ENCODE measurements at regions not wholly inside any gene's neighbourhood (a gene's known extent, or its start where the extent isn't known, plus 50 kb on each side); places are given as distances from the start of the nearest gene placed in this dataset.

DNA sequence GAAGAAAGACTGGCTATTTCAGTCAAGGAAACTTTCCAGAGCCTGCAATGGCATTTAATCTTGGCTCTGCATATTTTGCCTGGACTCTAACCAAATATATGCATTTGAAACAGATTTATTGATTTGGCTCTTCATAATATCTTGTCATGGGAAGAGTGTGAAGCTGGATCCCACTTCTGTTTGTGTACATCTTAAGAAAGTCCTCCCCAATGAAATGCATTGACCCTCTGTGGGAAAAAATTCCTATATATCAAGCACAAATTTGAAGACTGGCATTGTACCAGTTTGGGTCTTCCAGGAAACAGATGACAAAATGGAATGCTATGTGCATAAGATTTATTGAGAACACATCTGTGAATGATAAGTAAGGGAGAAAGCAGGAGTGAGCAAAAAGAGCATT, 897.3 kb upstream of the TENM3 start:
- H3K4me3 ChIP-seq (replicated peaks in 1 of 3; ENCODE audit: low read depth in 2 of 3, low read length in 3 of 3), result no peak overlapping the region
- no peaks in the 10 kb centered on the region for H3K36me3 ChIP-seq (replicated peaks in 1 of 2; ENCODE audit: control insufficient read depth in 1 of 2, insufficient read depth in 2 of 2, low read length in 2 of 2)
- H3K36me3 Mint-ChIP-seq, result no peaks in the 10 kb centered on the region
- H3K9ac ChIP-seq (ENCODE audit: insufficient read depth, low read length, poor library complexity, severe bottlenecking), result no peak overlapping the region
- no peaks in the 10 kb centered on the region for H3K27me3 ChIP-seq (ENCODE audit: control insufficient read depth in 2 of 2, insufficient read depth in 2 of 2, low read length in 2 of 2)
- no peaks in the 10 kb centered on the region for H3K27me3 Mint-ChIP-seq (ENCODE audit: low read depth in 3 of 3)
- no peaks in the 10 kb centered on the region for H3K4me1 ChIP-seq (ENCODE audit: control insufficient read depth in 1 of 2, insufficient read depth in 2 of 2, low read length in 2 of 2)
- intact Hi-C loops (cut with micrococcal nuclease), result no loop called here
- H3K9me3 ChIP-seq (replicated peaks in 1 of 2; ENCODE audit: control insufficient read depth in 1 of 2, insufficient read depth in 1 of 2, low read length in 2 of 2), result peaks cover 4 to 5% of the 10 kb centered on the region in 2 donors
- H4K20me1 ChIP-seq (ENCODE audit: insufficient read depth, low read length), result no peaks in the 10 kb centered on the region
- H3K4me3 Mint-ChIP-seq, result no peak overlapping the region
- no peak overlapping the region for H3K4me2 ChIP-seq (replicated peaks; ENCODE audit: extremely low read depth, low read length, poor library complexity, severe bottlenecking)
- peaks cover 0 to 13% (median 2%) of the 10 kb centered on the region in 7 donors for H3K9me3 Mint-ChIP-seq
- no peak for DNase-seq
- no peaks in the 10 kb centered on the region for H3K79me2 ChIP-seq (ENCODE audit: insufficient read depth, low read length)
- no peak overlapping the region for H2AFZ ChIP-seq (ENCODE audit: insufficient read depth, low read depth, low read length, poor library complexity, severe bottlenecking)
- H3K4me1 Mint-ChIP-seq, result no peaks in the 10 kb centered on the region
- no peak overlapping the region for H3K27ac ChIP-seq (ENCODE audit: low read depth in 1 of 2, low read length in 2 of 2)
- no peak overlapping the region for H3K27ac Mint-ChIP-seq
- TF ChIP-seq, protein P1, sequence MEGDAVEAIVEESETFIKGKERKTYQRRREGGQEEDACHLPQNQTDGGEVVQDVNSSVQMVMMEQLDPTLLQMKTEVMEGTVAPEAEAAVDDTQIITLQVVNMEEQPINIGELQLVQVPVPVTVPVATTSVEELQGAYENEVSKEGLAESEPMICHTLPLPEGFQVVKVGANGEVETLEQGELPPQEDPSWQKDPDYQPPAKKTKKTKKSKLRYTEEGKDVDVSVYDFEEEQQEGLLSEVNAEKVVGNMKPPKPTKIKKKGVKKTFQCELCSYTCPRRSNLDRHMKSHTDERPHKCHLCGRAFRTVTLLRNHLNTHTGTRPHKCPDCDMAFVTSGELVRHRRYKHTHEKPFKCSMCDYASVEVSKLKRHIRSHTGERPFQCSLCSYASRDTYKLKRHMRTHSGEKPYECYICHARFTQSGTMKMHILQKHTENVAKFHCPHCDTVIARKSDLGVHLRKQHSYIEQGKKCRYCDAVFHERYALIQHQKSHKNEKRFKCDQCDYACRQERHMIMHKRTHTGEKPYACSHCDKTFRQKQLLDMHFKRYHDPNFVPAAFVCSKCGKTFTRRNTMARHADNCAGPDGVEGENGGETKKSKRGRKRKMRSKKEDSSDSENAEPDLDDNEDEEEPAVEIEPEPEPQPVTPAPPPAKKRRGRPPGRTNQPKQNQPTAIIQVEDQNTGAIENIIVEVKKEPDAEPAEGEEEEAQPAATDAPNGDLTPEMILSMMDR (IDR thresholded peaks at IDR 0.05), result no peak

DNA sequence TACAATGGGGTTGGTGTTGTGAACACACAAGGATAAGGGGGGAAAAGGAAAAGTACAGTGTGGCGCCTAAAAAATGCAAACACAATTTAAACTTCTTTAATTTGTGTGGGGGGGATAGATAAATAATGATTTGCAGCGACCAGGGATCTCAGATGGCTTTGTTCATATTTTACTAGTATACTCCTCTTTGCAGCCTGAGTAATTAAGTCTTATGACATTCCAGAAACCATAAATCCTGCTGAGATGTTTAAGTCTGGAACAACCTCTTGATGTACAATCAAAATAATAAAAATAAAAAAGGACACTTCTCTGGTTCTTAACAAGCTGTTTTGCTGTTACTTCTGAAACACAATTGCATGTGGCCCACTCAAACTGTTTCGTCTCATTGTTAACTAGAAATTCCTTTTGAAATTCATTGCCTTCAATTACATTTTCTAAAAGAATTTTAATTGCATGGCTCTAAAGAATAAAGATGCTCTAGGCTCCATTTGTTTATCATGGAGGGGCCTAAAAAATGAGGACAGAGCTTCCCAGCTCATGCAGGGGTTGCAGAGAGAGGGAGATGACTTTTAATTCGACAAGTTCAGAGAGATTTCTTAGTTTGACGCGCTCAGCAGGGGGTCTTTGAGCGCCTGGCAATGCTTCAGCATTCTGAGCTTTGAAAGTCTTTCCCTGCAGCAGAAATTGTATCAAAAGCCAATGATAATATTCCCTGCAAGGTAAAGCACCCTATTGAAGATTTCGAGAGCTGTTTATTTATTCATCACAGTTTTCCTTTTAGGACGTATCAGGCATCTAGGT, 892.4 kb upstream of the TENM3 start:
- Histone ChIP-seq H3K9me3 (replicated peaks in 1 of 2; ENCODE audit: control insufficient read depth in 1 of 2, insufficient read depth in 1 of 2, low read length in 2 of 2) (peaks cover 0 to 4% of the 10 kb centered on the region in 2 donors), H3K4me2 (replicated peaks; ENCODE audit: extremely low read depth, low read length, poor library complexity, severe bottlenecking) (no peak overlapping the region), H3K36me3 (replicated peaks in 1 of 2; ENCODE audit: control insufficient read depth in 1 of 2, insufficient read depth in 2 of 2, low read length in 2 of 2) (no peaks in the 10 kb centered on the region), H2AFZ (ENCODE audit: insufficient read depth, low read depth, low read length, poor library complexity, severe bottlenecking) (no peak overlapping the region), H3K4me3 (replicated peaks in 1 of 3; ENCODE audit: low read depth in 2 of 3, low read length in 3 of 3) (no peak overlapping the region), H3K9ac (ENCODE audit: insufficient read depth, low read length, poor library complexity, severe bottlenecking) (no peak overlapping the region), H3K79me2 (ENCODE audit: insufficient read depth, low read length) (no peaks in the 10 kb centered on the region), H3K27me3 (ENCODE audit: control insufficient read depth in 2 of 2, insufficient read depth in 2 of 2, low read length in 2 of 2) (no peaks in the 10 kb centered on the region), H3K4me1 (ENCODE audit: control insufficient read depth in 1 of 2, insufficient read depth in 2 of 2, low read length in 2 of 2) (no peaks in the 10 kb centered on the region), H4K20me1 (ENCODE audit: insufficient read depth, low read length) (no peaks in the 10 kb centered on the region), H3K27ac (ENCODE audit: low read depth in 1 of 2, low read length in 2 of 2) (no peak overlapping the region)
- intact Hi-C loops (cut with micrococcal nuclease), result no loop called here
- H3K9me3 Mint-ChIP-seq, result peaks cover 0 to 8% (median 2%) of the 10 kb centered on the region in 7 donors
- H3K4me1 Mint-ChIP-seq, result no peaks in the 10 kb centered on the region
- peaks cover 0 to 1% (median 1%) of the 10 kb centered on the region in 3 donors for H3K27me3 Mint-ChIP-seq (ENCODE audit: low read depth in 3 of 3)
- 85% methylated on average over 4 of the region's 9 CpGs for WGBS (ENCODE audit: insufficient coverage)
- no peak overlapping the region for H3K27ac Mint-ChIP-seq
- DNase-seq, result no peak
- no peaks in the 10 kb centered on the region for H3K36me3 Mint-ChIP-seq
- no peak overlapping the region for H3K4me3 Mint-ChIP-seq
- TF ChIP-seq, protein P1 (IDR thresholded peaks at IDR 0.05), result no peak

All from CD14-positive monocyte (primary cell).